ENCODE measurements at regions not wholly inside any gene's neighbourhood (a gene's known extent, or its start where the extent isn't known, plus 50 kb on each side); places are given as distances from the start of the nearest gene placed in this dataset.

DNA sequence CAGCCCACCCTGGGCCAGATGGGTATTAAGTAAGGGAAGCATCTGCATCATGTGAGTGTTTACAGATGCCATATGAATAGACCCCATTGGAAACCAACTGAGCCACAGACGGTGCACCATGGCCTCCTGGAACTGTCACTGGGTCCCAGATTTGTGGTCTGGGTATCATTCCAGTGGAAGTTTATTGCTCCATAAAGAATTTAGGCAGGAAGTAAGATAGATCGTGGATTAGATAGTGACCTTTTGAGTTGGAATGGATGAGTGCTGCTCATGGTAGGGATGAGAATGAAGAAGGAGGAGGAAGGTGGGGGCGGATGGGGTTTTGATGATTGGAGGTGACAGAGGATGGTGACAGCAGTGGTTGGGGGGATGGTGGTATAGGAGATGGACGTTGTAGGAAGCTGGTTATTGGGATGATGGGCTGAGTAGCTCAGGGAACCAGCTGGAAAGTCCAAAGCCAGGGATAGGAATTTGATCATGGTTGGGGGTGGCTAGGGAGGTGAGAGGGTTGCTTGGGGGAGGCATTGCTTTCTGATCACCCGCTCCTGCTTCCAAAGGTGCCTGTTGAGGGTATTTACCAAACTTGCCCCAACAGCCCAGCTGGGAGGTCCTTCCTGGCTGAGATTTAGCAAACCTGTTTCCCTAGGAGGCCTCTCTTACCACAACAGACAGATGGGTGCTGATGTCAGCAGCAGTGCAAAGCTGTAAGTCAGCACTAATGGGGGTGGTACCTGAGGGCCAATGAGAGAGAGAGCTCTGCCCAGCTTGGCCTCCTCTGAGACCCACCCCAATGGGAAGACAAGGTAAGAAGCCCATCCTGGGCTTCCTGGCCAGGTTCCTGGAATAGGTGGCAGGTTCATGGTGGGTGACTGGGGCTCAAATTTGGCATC, 78.0 kb downstream of the VEGFA start:
- no TSS peak for BruUV-seq (replicated peaks)
- in situ Hi-C loops (cut with HindIII; ENCODE audit: low pct_unique_long_range_greater_than_20kb, low sequenced_read_pairs) (no loop called here), intact Hi-C loops (cut with micrococcal nuclease; ENCODE audit: unreplicated experiment) (no loop called here)
- Histone ChIP-seq H3K9me3 (ENCODE audit: control insufficient read depth, insufficient read depth, low read depth, low read length) (no peaks in the 10 kb centered on the region), H3K27me3 (ENCODE audit: control insufficient read depth, insufficient read depth, low read length) (no peaks in the 10 kb centered on the region; the same call in 1 of the 2 replicates), H3K4me1 (ENCODE audit: control insufficient read depth, insufficient read depth, low read length) (no peaks in the 10 kb centered on the region), H3K27ac (ENCODE audit: low read length) (no peak overlapping the region), H3K4me3 (ENCODE audit: low read depth in 2 of 2, low read length in 2 of 2) (no peak overlapping the region), H3K36me3 (ENCODE audit: control insufficient read depth, insufficient read depth, low read length) (no peaks in the 10 kb centered on the region)
- ATAC-seq (no peak), DNase-seq (ENCODE audit: low read depth, low spot score) (no peak)
- TF ChIP-seq POLR2AphosphoS5 (IDR thresholded peaks at IDR 0.05; ENCODE audit: low read depth, low read length) (no peak), TCF7L2 (IDR thresholded peaks at IDR 0.05; ENCODE audit: low read depth, low read length) (no peak), SIN3A (IDR thresholded peaks at IDR 0.05; ENCODE audit: borderline replicate concordance, insufficient read depth, low read depth, low read length) (no peak)
- TF ChIP-seq, protein P1, sequence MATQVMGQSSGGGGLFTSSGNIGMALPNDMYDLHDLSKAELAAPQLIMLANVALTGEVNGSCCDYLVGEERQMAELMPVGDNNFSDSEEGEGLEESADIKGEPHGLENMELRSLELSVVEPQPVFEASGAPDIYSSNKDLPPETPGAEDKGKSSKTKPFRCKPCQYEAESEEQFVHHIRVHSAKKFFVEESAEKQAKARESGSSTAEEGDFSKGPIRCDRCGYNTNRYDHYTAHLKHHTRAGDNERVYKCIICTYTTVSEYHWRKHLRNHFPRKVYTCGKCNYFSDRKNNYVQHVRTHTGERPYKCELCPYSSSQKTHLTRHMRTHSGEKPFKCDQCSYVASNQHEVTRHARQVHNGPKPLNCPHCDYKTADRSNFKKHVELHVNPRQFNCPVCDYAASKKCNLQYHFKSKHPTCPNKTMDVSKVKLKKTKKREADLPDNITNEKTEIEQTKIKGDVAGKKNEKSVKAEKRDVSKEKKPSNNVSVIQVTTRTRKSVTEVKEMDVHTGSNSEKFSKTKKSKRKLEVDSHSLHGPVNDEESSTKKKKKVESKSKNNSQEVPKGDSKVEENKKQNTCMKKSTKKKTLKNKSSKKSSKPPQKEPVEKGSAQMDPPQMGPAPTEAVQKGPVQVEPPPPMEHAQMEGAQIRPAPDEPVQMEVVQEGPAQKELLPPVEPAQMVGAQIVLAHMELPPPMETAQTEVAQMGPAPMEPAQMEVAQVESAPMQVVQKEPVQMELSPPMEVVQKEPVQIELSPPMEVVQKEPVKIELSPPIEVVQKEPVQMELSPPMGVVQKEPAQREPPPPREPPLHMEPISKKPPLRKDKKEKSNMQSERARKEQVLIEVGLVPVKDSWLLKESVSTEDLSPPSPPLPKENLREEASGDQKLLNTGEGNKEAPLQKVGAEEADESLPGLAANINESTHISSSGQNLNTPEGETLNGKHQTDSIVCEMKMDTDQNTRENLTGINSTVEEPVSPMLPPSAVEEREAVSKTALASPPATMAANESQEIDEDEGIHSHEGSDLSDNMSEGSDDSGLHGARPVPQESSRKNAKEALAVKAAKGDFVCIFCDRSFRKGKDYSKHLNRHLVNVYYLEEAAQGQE (IDR thresholded peaks at IDR 0.05; ENCODE audit: insufficient read depth in 1 of 2, low read depth in 2 of 2, low read length in 1 of 2) = no peak
- TF ChIP-seq, protein P2, sequence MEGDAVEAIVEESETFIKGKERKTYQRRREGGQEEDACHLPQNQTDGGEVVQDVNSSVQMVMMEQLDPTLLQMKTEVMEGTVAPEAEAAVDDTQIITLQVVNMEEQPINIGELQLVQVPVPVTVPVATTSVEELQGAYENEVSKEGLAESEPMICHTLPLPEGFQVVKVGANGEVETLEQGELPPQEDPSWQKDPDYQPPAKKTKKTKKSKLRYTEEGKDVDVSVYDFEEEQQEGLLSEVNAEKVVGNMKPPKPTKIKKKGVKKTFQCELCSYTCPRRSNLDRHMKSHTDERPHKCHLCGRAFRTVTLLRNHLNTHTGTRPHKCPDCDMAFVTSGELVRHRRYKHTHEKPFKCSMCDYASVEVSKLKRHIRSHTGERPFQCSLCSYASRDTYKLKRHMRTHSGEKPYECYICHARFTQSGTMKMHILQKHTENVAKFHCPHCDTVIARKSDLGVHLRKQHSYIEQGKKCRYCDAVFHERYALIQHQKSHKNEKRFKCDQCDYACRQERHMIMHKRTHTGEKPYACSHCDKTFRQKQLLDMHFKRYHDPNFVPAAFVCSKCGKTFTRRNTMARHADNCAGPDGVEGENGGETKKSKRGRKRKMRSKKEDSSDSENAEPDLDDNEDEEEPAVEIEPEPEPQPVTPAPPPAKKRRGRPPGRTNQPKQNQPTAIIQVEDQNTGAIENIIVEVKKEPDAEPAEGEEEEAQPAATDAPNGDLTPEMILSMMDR (IDR thresholded peaks at IDR 0.05) = no peak
- CTCF ChIA-PET = no interaction called here
- POLR2A ChIA-PET = no interaction called here

DNA sequence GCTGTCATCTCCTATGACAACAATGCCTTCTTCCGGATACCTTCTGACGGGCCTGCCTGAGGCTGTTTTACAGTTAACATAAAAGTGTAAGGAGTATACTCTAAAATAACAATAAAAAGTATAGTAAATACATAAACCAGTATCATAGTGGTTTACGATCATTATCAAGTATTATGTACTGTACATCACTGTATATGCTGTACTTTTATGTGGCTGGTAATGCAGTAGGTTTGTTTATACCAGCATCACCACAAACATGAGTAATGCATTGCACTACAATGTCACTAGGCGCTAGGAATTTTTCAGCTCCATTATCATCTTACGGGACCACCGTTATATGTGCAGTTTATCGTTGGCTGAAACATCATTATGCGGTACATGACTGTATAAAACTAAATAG, 76.5 kb downstream of the VEGFA start:
- CTCF ChIA-PET = no interaction called here
- ATAC-seq = 0 out of 2 replicates have a peak, but pooled peaks have one; percentile 57

More for the DNA sequence above, 76.5 kb downstream of the VEGFA start:
- no peak for TF ChIP-seq SIN3A (IDR thresholded peaks at IDR 0.05; ENCODE audit: borderline replicate concordance, insufficient read depth, low read depth, low read length)
- TF ChIP-seq, protein P1 (IDR thresholded peaks at IDR 0.05; ENCODE audit: insufficient read depth in 1 of 2, low read depth in 2 of 2, low read length in 1 of 2) = no peak
- TF ChIP-seq, protein P2 (IDR thresholded peaks at IDR 0.05) = no peak
- no peak for TF ChIP-seq POLR2AphosphoS5 (IDR thresholded peaks at IDR 0.05; ENCODE audit: low read depth, low read length)
- TF ChIP-seq TCF7L2 (IDR thresholded peaks at IDR 0.05; ENCODE audit: low read depth, low read length) = no peak
- intact Hi-C loops (cut with micrococcal nuclease; ENCODE audit: unreplicated experiment) (no loop called here), in situ Hi-C loops (cut with HindIII; ENCODE audit: low pct_unique_long_range_greater_than_20kb, low sequenced_read_pairs) (no loop called here)
- no peaks in the 10 kb centered on the region for H3K9me3 ChIP-seq (ENCODE audit: control insufficient read depth, insufficient read depth, low read depth, low read length)
- H3K27ac ChIP-seq (ENCODE audit: low read length) = no peak overlapping the region
- no peak overlapping the region for H3K4me3 ChIP-seq (ENCODE audit: low read depth in 2 of 2, low read length in 2 of 2)
- no peak for DNase-seq (ENCODE audit: low read depth, low spot score)
- no peaks in the 10 kb centered on the region for H3K36me3 ChIP-seq (ENCODE audit: control insufficient read depth, insufficient read depth, low read length)
- BruUV-seq (replicated peaks) = no TSS peak
- H3K4me1 ChIP-seq (ENCODE audit: control insufficient read depth, insufficient read depth, low read length) = no peaks in the 10 kb centered on the region
- no peaks in the 10 kb centered on the region; the same call in 1 of the 2 replicates for H3K27me3 ChIP-seq (ENCODE audit: control insufficient read depth, insufficient read depth, low read length)
- POLR2A ChIA-PET = no interaction called here

Measured in Panc1 (cell line).